ENCODE measurements at regions not wholly inside any gene's neighbourhood (a gene's known extent, or its start where the extent isn't known, plus 50 kb on each side); places are given as distances from the start of the nearest gene placed in this dataset.
"Not testable (repeated sequence)": the region's sequence is repeated elsewhere in the genome, so short reads cannot be mapped to it uniquely, and the experiment has no call there.

DNA sequence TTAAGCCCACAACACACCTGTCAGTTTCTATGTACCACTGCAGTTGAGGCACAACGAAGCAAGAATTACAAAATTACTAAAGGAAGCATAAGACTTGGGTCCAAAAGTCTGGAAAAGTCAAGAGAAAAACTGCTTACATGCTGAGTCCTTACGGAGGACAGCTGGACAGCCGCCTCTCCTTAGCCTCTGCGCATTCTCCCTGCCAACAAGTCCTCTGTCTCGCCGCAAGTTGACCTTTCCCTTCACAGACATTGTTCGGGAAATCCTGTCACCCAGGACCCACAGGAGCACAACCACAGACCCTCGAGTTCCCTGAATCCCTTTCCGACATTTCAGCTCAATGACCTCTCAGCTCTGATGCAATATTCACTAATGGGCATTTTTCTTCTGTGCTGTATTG lies 525.4 kb upstream of the SALL3 start:
- no peak for ATAC-seq
- DNase-seq (ENCODE audit: low spot score in 2 of 2) = no peak
- no peaks in the 10 kb centered on the region for H3K9me3 Mint-ChIP-seq
- no peak overlapping the region for H3K27ac Mint-ChIP-seq
- H3K36me3 Mint-ChIP-seq = no peaks in the 10 kb centered on the region

DNA sequence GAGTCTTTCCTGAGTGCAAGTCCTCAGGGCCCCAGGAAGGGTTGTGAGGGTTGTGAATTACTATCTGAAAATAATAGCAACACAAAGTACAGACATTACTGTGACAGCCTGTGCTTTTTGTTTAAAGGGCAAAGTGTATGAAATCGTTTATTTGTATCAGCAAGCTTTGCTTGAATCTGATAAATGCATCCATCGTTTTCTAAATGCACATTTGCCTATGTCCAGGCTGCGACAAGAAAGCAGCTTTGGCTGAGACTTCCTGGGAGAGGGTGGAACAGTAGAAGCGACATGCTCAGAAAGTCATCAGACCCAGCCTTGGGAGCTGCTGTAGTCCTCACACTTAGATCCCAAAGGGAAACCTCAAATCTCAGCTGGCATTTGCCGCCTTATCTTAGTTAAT lies 524.2 kb upstream of the SALL3 start:
- DNase-seq (ENCODE audit: low spot score in 2 of 2) = no peak
- ATAC-seq = no peak
- Mint-ChIP-seq H3K9me3 (no peaks in the 10 kb centered on the region), H3K27ac (no peak overlapping the region), H3K36me3 (no peaks in the 10 kb centered on the region)

DNA sequence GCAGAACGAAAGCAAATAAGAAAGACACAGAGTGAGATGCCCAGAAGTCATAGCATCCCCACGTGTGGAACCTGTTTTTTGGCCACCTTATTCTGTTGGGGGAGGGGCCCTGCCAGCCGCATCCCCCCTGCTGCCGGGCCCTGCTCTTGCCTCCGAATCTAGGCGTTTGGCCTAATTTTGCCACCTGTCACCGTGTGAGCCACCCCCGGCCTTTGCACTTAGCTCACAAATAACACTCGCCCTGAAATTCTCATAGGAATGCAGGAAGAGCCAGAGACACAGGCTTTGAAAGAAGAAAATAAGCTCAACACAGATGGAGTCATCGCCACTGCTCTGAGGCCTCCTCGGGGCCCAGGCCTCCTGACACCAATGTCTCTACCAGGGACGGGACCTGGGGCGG lies 522.6 kb upstream of the SALL3 start:
- Mint-ChIP-seq H3K9me3 (peaks cover 0 to 6% of the 10 kb centered on the region in 2 donors), H3K36me3 (no peaks in the 10 kb centered on the region), H3K27ac (no peak overlapping the region)
- DNase-seq (ENCODE audit: low spot score in 2 of 2) (no peak), ATAC-seq (no peak)

DNA sequence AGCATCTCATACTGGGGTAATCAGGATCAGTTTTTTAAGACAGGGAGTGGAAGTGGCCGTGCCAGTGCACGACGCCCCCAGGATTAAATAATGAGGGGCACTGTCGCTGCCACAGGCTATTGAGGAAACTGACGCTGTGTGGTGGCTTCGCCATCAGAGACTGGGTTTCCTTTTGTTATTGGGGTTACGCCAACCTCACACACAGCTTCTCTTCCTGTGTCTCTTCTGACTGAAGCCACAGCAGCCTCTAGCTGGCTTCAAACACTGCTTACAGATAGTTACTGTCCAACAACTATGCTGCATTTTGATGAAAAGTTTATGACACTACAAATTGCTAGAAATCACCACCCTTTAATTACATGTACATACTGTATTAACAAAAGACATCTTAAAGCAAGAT lies 521.9 kb upstream of the SALL3 start:
- Mint-ChIP-seq H3K9me3 (peaks cover 0 to 7% of the 10 kb centered on the region in 2 donors), H3K27ac (no peak overlapping the region), H3K36me3 (no peaks in the 10 kb centered on the region)
- DNase-seq (ENCODE audit: low spot score in 2 of 2) (no peak), ATAC-seq (no peak)

DNA sequence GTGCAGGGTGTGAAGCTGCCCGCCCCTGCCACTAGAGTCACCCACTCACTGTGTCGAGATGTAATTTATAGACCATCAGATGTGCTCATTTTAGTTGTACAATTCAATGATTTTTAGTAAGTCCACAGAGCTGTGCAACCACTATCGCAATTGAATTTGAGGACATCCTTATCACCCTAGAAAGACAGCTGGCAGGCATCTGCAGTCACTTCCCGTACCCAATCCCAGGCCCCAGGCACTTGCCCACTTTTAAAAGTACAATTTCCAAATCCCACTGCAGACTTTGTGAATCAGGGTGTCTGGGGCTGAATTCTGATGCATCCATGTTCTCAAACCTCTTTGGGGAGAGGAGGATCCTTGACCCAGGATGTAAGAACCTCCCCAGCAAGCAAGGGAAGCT lies 521.3 kb upstream of the SALL3 start:
- ATAC-seq (no peak), DNase-seq (ENCODE audit: low spot score in 2 of 2) (no peak)
- peaks cover 0 to 7% of the 10 kb centered on the region in 2 donors for H3K9me3 Mint-ChIP-seq
- no peak overlapping the region for H3K27ac Mint-ChIP-seq
- H3K36me3 Mint-ChIP-seq = no peaks in the 10 kb centered on the region

DNA sequence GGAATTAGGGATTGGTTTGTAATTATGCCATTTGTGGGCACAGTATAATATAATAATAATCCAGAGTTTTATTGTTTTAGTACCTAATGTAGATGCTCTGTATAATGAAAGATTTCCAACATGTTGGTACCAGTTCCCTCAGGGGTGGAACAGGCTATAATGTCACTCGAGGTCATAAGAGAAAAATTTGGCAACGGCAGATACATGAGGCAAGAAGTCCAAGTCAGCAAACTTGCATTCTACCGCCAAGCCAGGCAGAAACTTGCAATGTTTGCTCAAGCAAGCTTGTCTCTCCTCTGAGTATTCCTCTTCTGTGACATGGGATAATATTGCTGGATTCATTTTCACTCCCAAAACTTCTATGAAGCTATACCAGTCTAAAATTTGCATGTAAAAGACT lies 520.0 kb upstream of the SALL3 start:
- H3K9me3 Mint-ChIP-seq = peaks cover 0 to 7% of the 10 kb centered on the region in 2 donors
- ATAC-seq = no peak
- no peak overlapping the region for H3K27ac Mint-ChIP-seq

DNA sequence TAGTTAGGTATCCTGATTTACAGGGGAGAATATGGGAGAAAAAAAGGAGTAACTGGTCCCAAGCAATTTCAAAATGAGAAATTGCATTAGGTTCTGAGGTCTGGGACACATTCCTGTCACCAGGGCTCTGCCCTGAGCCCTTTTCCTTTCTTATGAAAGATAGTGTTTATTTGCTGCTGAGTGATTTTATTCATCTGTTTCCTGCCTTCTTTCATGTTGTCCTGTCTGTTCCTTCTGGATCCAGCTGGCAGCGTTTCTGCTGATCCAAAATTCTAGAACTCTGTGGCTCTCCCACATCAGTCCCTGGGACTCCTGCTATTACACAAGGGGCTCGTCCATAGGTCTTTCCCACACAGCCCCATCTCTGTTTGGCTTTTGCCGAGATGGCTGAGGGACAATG lies 519.1 kb upstream of the SALL3 start:
- no peak for ATAC-seq
- Mint-ChIP-seq H3K27ac (no peak overlapping the region), H3K36me3 (no peaks in the 10 kb centered on the region), H3K9me3 (peaks cover 1 to 8% of the 10 kb centered on the region in 2 donors)
- no peak for DNase-seq (ENCODE audit: low spot score in 2 of 2)

More for the DNA sequence above, 520.0 kb upstream of the SALL3 start:
- H3K36me3 Mint-ChIP-seq = no peaks in the 10 kb centered on the region
- no peak for DNase-seq (ENCODE audit: low spot score in 2 of 2)

DNA sequence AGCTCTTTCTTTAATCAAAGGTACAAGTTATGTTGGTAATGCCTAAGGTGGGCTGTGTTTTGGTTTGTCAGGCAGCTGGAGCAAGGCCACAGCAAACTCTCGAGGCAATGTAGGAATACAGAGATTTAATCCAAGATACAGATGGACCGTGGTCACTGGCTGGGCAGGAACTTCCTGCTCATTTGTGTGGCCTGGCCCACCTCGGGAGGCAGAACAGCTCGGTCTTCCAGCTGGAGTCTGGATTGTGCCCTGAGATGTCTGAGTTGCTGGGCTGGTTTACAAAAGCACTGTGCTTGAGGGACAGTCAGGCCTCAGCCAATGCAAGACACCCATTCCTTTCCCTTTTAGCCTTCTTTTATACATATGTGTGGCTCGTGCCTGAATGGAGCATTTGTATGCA lies 506.1 kb upstream of the SALL3 start:
- no peak overlapping the region for H3K27ac Mint-ChIP-seq
- peaks cover 0 to 8% of the 10 kb centered on the region in 2 donors for H3K36me3 Mint-ChIP-seq
- peaks cover 0 to 7% of the 10 kb centered on the region in 2 donors for H3K9me3 Mint-ChIP-seq
- no peak for DNase-seq (ENCODE audit: low spot score in 2 of 2)
- ATAC-seq = no peak

DNA sequence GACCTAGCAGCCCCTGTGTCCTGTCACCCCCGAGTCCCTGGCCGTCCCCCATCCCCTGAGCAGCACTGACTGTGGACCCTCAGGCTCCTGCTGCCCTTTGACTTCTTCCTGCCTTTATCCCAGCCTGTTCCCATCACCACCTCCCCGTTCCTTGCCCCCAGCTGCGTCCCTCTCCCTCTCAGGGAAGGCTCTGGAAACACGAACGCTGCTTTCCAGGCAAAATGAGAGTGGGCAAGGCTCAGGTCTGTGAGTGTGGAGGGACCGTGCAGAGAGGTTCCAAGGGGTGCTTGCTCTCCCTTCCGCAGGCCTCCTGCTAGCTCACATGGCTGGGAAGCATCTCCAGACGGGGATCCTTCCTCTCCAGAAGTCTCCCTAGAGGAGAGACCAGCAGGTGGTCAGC lies 501.8 kb upstream of the SALL3 start:
- DNase-seq (ENCODE audit: low spot score in 2 of 2) (no peak), ATAC-seq (no peak)
- Mint-ChIP-seq H3K36me3 (no peaks in the 10 kb centered on the region), H3K27ac (no peak overlapping the region), H3K9me3 (no peaks in the 10 kb centered on the region)

DNA sequence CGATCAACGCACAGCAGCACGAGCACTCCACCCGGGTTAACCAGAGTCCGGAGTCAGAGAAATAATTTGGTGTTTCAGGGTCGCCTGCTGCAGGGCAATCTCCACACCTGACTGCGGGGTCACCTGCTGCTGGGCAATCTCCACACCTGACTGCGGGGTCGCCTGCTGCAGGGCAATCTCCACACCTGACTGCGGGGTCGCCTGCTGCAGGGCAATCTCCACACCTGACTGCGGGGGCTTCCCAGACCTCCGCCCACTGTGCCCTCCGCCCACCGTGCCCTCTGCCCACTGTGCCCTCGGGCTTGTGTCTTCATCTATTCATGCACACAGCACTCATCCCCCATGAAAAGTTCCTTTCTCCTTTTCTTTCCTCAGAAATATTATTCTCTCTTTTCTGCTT lies 500.2 kb upstream of the SALL3 start:
- no peaks in the 10 kb centered on the region for H3K36me3 Mint-ChIP-seq
- no peak for DNase-seq (ENCODE audit: low spot score in 2 of 2)
- ATAC-seq = no peak
- H3K27ac Mint-ChIP-seq = no peak overlapping the region
- H3K9me3 Mint-ChIP-seq = no peaks in the 10 kb centered on the region

DNA sequence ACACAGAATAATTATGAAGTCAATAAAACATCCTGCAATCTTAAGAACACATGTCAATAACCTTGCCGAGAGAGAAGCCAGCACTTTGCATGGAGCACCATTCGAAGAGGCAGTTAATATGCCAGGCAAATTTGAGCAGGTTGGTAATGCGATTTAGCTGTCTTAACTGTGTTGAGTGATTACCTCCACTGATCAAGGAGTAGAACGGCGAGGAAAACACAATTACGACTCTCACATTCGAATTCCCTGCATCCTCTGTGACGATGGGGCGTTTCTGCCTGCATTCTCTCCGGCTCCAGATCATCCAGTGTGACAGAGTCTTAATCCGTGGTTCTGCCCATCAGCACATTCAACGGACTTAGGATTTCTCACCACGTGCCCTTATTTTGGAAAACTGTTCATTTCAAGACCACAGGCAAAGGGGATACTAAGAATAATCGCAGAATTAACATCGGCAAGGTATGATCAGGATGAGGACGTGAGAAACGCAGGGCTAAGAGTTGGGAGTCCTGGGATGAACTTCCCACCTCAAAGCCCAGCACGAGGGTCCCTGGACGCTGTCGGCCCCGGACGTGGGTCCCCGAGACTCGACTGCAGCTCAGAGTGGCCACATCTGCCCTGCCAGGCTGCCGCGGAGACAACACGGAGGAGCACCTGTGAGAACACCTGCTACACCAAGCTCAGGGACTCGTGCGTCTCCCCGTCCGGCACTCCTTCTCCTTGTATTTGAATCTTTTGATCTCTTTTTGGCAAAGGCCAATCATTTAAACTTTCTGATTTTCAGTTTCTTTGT lies 499.2 kb upstream of the SALL3 start:
- H3K27ac Mint-ChIP-seq = no peak overlapping the region
- H3K36me3 Mint-ChIP-seq = no peaks in the 10 kb centered on the region
- DNase-seq (ENCODE audit: low spot score in 2 of 2) = no peak
- no peaks in the 10 kb centered on the region for H3K9me3 Mint-ChIP-seq
- ATAC-seq = no peak

DNA sequence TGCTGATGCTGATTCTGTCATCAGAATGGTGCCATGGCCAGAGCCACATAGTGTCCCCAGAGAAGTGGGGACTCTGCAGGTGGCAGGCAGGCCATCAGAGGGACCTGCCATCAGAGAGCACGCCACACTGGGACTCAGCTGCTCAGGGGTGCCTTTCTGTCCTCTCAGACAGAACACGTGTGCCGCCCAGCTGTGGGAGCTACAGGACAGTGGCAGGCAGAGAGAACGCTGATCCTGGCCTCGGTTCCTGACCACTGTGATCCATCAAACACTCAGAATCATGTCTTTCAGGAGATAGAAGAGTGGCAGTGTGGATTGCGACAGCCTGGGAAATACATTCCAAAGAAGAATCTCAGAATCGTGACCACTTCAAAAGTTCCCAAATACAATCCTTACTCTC lies 497.2 kb upstream of the SALL3 start:
- DNase-seq (ENCODE audit: low spot score in 2 of 2) = no peak
- H3K27ac Mint-ChIP-seq = no peak overlapping the region
- ATAC-seq = no peak
- no peaks in the 10 kb centered on the region for H3K36me3 Mint-ChIP-seq
- no peaks in the 10 kb centered on the region for H3K9me3 Mint-ChIP-seq

DNA sequence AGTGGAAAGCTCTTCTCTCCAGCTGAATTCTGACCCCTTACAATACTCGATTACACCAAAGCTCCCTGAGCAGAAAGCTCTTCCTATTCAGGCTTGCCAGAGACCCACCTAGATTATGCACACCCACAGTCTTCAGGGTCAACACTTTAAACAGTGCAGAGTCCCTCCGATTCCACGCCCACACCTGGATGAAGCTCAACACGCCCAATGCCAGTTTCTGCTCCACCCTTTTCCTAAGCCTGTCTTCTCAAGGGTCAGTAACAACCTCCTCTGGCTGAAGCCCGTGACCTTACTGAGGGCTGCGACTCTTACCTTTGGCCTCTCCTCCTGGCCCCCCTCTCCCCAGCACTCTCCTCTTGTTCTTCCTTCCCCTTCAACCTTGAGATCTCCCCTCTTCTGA lies 492.0 kb upstream of the SALL3 start:
- Mint-ChIP-seq H3K9me3 (peaks cover 7 to 13% of the 10 kb centered on the region in 2 donors), H3K36me3 (no peaks in the 10 kb centered on the region), H3K27ac (no peak overlapping the region)
- ATAC-seq (no peak), DNase-seq (ENCODE audit: low spot score in 2 of 2) (no peak)

DNA sequence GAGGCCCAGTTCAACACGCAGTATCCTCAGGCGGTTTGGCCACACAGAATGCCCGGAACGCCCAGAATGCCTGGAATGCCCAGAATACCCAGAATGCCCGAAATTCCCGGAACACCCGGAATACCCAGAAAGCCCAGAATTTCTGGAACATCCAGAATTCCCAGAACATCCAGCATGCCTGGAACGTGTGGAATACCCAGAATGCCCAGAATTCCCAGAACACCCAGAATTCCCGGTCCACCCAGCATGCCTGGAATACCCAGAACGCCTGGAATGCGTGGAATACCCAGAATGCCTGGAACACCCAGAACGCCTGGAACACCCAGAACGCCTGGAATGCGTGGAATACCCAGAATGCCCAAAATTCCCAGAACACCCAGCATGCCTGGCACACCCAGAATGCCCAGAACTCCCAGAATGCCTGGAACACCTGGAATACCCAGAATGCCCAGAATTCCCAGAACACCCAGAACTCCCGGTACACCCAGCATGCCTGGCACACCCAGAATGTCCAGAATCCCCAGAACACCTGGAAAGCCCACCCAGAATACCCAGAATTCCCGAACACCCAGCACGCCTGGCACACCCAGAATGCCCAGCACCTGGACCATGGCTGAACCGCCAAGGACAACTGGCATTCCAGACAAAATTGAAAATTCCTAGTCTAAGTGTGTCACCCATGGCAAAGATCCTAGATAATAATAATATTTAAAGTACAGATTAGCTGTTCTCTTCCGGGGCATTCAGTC lies 487.4 kb upstream of the SALL3 start:
- Mint-ChIP-seq H3K27ac (peak overlapping the region in 1 of 2 donors; percentile 36), H3K9me3 (peaks cover 11 to 13% of the 10 kb centered on the region in 2 donors), H3K36me3 (no peaks in the 10 kb centered on the region)
- ATAC-seq (no peak), DNase-seq (ENCODE audit: low spot score in 2 of 2) (no peak)

DNA sequence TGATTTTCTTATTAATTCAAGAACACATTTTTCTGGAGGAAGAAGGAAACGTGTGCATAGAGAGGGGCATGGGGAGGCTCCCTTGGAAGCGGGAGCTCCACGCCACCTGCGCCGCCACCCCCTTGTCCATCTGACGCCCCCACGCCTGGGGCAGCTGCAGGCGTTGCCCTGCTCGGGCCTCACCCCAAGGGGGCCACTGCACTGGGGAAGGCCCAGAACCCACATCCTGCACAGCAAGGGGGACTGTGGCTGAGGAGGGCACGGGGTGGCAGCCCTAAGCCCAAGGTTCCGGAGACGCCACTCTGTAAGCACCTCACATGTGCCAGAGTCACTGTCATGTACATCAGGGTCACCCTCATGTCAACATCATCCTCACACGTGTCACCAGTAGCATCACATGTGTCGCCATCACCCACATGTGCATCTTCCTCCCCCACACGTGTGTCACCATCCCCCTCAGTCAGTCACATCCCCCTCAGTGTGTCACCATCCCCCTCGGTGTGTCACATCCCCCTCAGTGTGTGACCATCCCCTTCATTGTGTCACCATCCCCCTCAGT lies 486.7 kb upstream of the SALL3 start:
- H3K27ac Mint-ChIP-seq = peak overlapping the region in 1 of 2 donors; percentile 36
- DNase-seq (ENCODE audit: low spot score in 2 of 2) (no peak), ATAC-seq (peak; percentile 24 to 40)
- peaks cover 11 to 13% of the 10 kb centered on the region in 2 donors for H3K9me3 Mint-ChIP-seq
- no peaks in the 10 kb centered on the region for H3K36me3 Mint-ChIP-seq

DNA sequence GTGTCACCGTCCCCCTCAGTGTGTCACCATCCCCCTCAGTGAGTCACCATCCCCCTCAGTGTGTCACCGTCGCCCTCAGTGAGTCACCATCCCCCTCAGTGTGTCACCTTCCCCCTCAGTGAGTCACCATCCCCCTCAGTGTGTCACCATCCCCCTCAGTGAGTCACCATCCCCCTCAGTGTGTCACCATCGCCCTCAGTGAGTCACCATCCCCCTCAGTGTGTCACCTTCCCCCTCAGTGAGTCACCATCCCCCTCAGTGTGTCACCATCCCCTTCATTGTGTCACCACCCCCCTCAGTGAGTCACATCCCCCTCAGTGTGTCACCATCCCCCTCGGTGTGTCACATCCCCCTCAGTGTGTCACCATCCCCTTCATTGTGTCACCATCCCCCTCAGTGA lies 486.1 kb upstream of the SALL3 start:
- not testable (repeated sequence) for DNase-seq (ENCODE audit: low spot score in 2 of 2); H3K36me3 Mint-ChIP-seq; H3K27ac Mint-ChIP-seq; ATAC-seq
- H3K9me3 Mint-ChIP-seq = peaks cover 8 to 13% of the 10 kb centered on the region in 2 donors

DNA sequence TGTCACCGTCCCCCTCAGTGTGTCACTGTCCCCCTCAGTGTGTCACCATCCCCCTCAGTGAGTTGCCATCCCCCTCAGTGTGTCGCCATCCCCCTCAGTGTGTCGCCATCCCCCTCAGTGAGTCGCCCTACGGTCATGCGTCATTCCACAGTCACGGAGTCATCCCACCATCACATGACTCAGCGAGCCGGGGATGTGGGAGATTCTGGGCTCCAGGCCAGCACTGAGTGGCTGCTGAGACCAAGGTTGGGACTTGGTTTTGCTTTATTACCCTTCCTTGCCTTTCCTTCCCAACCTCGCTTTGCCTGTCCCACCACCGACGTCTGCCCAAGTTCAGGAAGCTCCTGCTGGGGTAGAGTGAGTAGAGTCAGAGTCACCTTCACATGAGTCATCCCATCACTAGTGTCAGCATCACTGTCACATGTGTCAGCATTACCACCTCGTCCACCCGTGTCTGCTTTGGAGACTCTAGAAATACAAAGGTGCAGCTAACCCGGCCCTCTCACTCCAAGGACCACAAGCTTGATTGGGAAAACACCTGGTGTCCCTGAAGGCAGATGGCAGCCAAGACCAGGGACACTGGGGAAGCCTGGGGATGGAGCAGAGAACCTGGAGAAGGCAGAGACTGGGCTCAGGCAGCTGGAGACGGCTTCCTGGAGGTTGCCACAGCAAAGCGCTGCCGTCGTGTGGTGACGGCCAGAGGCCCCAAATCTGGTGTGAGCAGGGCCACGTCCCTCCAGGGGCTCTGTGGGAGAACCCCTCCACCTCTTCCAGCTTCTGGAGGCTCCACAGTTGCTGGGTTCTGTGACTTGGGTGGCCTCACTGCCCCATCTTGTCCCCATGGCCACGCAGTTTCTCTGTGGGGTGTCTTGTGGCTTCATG lies 485.2 kb upstream of the SALL3 start:
- Mint-ChIP-seq H3K27ac (peak overlapping the region in 1 of 2 donors; percentile 93), H3K9me3 (peaks cover 7 to 12% of the 10 kb centered on the region in 2 donors), H3K36me3 (no peaks in the 10 kb centered on the region)
- DNase-seq (ENCODE audit: low spot score in 2 of 2) (no peak), ATAC-seq (peak in 1 of 2 donors; percentile 34)
